ENCODE measurements at regions not wholly inside any gene's neighbourhood (a gene's known extent, or its start where the extent isn't known, plus 50 kb on each side); places are given as distances from the start of the nearest gene placed in this dataset.

GRCh38 chr5:112581811-112582320 is 155.8 kb upstream of the APC start:
- TF ChIP-seq CTCF (IDR thresholded peaks at IDR 0.05): no peak
- no peak for TF ChIP-seq POLR2AphosphoS5 (IDR thresholded peaks at IDR 0.05)
- no peak for TF ChIP-seq POLR2A (IDR thresholded peaks at IDR 0.05)

All from stomach (tissue), 4 donors.